ENCODE measurements at regions not wholly inside any gene's neighbourhood (a gene's known extent, or its start where the extent isn't known, plus 50 kb on each side); places are given as distances from the start of the nearest gene placed in this dataset.

- Mint-ChIP-seq H3K4me3 (ENCODE audit: unreplicated experiment) (no peak overlapping the region), H3K27ac (ENCODE audit: unreplicated experiment) (no peak overlapping the region), H3K4me1 (ENCODE audit: low read depth, unreplicated experiment) (no peaks in the 10 kb centered on the region), H3K9me3 (ENCODE audit: unreplicated experiment) (peaks cover 5% of the 10 kb centered on the region), H3K36me3 (ENCODE audit: unreplicated experiment) (peaks cover 32% of the 10 kb centered on the region), H3K27me3 (ENCODE audit: unreplicated experiment) (peaks cover 6% of the 10 kb centered on the region)
- DNase-seq, result no peak
- no peak for TF ChIP-seq CTCF (IDR thresholded peaks at IDR 0.05; ENCODE audit: partially characterized antibody, unreplicated experiment)
Measured at GRCh38 chr5:3375586-3376311, 219.9 kb upstream of the IRX1 start.

DNA sequence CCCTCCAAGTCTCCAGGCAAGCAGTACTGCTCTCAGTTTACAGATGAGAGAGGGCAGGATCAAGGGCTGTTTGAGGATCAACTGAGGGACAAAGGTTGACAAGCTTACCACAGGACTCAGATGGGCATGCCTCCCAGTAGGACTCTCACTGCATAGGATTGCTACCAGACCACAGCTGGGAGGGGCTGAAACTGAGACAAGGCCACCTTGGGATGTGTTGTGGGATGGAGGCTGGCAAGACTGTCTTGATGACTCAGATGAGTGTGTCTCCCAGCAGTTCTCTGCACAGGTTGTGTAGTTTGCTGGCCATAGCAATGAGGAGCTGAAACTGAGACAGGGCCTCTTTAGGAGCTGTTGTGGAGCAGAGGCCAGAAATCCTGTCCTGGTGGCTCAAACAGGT is 222.2 kb upstream of the IRX1 start:
- TF ChIP-seq CTCF (IDR thresholded peaks at IDR 0.05; ENCODE audit: partially characterized antibody, unreplicated experiment), result no peak
- DNase-seq, result no peak
- H3K4me1 Mint-ChIP-seq (ENCODE audit: low read depth, unreplicated experiment), result no peaks in the 10 kb centered on the region
- H3K27ac Mint-ChIP-seq (ENCODE audit: unreplicated experiment), result no peak overlapping the region
- H3K36me3 Mint-ChIP-seq (ENCODE audit: unreplicated experiment), result peaks cover 32% of the 10 kb centered on the region
- H3K9me3 Mint-ChIP-seq (ENCODE audit: unreplicated experiment), result peaks cover 5% of the 10 kb centered on the region
- no peak overlapping the region for H3K4me3 Mint-ChIP-seq (ENCODE audit: unreplicated experiment)
- peaks cover 6% of the 10 kb centered on the region for H3K27me3 Mint-ChIP-seq (ENCODE audit: unreplicated experiment)

GRCh38 chr5:3372289-3372688 is 223.3 kb upstream of the IRX1 start:
- Mint-ChIP-seq H3K27ac (ENCODE audit: unreplicated experiment) (no peak overlapping the region), H3K4me3 (ENCODE audit: unreplicated experiment) (no peak overlapping the region), H3K36me3 (ENCODE audit: unreplicated experiment) (peaks cover 28% of the 10 kb centered on the region), H3K9me3 (ENCODE audit: unreplicated experiment) (peaks cover 5% of the 10 kb centered on the region), H3K27me3 (ENCODE audit: unreplicated experiment) (peaks cover 4% of the 10 kb centered on the region), H3K4me1 (ENCODE audit: low read depth, unreplicated experiment) (no peaks in the 10 kb centered on the region)
- DNase-seq, result no peak
- TF ChIP-seq CTCF (IDR thresholded peaks at IDR 0.05; ENCODE audit: partially characterized antibody, unreplicated experiment), result no peak

DNA sequence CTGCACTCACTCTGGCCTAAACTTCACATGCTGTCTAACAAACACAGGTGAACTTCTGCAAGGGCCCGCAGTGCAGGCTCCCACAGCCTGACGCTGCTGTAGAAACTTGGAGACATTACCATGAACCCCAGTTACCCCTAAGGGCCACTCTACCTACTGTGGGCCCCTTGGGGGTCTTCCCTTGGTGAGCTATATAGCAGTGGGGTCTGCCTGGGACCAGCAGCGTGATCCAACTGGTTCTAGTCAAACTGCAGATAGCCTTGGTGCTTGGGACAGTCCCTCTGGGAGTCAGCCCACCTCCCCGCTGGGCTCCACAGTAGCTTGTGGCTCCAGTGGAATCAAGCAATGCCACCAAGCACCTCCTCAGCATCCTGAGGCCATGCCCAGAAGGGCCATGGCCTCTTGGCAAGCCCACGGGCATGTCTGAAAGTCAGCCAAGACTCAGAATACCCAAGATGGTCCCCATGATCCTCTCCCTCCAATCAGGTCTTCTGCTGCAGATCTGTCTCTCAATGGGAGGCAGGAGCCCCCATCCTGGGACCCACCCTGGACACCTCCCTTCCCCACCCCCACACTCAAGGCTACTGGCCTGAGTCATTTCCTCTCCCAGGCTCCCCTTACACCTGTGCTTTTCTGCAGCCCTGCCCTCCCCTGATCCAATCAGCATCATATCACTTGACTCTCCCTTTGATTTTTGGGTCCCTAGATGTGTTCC is 230.0 kb upstream of the IRX1 start:
- no peak for TF ChIP-seq CTCF (IDR thresholded peaks at IDR 0.05; ENCODE audit: partially characterized antibody, unreplicated experiment)
- Mint-ChIP-seq H3K27me3 (ENCODE audit: unreplicated experiment) (peaks cover 2% of the 10 kb centered on the region), H3K36me3 (ENCODE audit: unreplicated experiment) (peaks cover 5% of the 10 kb centered on the region)

DNA sequence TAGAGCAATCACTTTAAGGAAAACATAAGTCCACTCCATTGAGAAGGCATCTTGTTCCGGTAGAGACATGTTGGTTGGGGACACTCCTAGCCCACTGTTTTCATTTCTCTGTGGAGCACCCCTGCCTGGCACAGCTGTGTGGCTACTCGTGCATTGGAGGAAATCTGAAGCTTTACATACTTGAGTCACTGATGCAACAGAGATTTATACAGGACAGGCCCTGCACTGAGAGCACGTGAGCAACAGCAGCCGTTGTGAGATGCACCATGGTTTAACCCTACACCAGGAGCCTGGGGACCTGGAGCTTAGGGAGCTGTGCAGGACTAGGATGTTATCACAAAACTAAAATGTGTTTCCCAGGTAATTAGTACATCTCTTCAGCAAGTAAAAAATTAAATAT is 230.7 kb upstream of the IRX1 start:
- H3K4me1 Mint-ChIP-seq (ENCODE audit: low read depth, unreplicated experiment), result no peaks in the 10 kb centered on the region
- no peak overlapping the region for H3K27ac Mint-ChIP-seq (ENCODE audit: unreplicated experiment)
- H3K9me3 Mint-ChIP-seq (ENCODE audit: unreplicated experiment), result no peaks in the 10 kb centered on the region
- H3K4me3 Mint-ChIP-seq (ENCODE audit: unreplicated experiment), result no peak overlapping the region
- peaks cover 5% of the 10 kb centered on the region for H3K27me3 Mint-ChIP-seq (ENCODE audit: unreplicated experiment)
- TF ChIP-seq CTCF (IDR thresholded peaks at IDR 0.05; ENCODE audit: partially characterized antibody, unreplicated experiment), result no peak
- H3K36me3 Mint-ChIP-seq (ENCODE audit: unreplicated experiment), result peaks cover 5% of the 10 kb centered on the region
- DNase-seq, result no peak

More for the DNA sequence above, 230.0 kb upstream of the IRX1 start:
- Mint-ChIP-seq H3K4me1 (ENCODE audit: low read depth, unreplicated experiment) (no peaks in the 10 kb centered on the region), H3K27ac (ENCODE audit: unreplicated experiment) (no peak overlapping the region), H3K9me3 (ENCODE audit: unreplicated experiment) (no peaks in the 10 kb centered on the region), H3K4me3 (ENCODE audit: unreplicated experiment) (no peak overlapping the region)
- DNase-seq, result no peak

Measured in glutamatergic neuron (in vitro differentiated cells).